ENCODE measurements at regions not wholly inside any gene's neighbourhood (a gene's known extent, or its start where the extent isn't known, plus 50 kb on each side); places are given as distances from the start of the nearest gene placed in this dataset.

- DNase-seq (no peak), FAIRE-seq (no peak)
- Histone ChIP-seq H3K27ac (ENCODE audit: low read depth in 2 of 2, low read length in 2 of 2) (peak overlapping the region; percentile 26 to 85), H3K27me3 (ENCODE audit: control insufficient read depth, insufficient read depth, low read length) (no peaks in the 10 kb centered on the region), H3K4me1 (ENCODE audit: control insufficient read depth in 2 of 3, insufficient read depth in 2 of 3, low read depth in 1 of 3, low read length in 3 of 3) (peaks cover 0 to 11% (median 4%) of the 10 kb centered on the region in 3 donors), H3K36me3 (ENCODE audit: control insufficient read depth in 2 of 3, insufficient read depth in 3 of 3, low read length in 3 of 3) (no peaks in the 10 kb centered on the region), H3K4me3 (ENCODE audit: low read length in 3 of 3) (peak overlapping the region in 1 of 3 donors; percentile 18), H3K9ac (ENCODE audit: low read length in 3 of 3) (no peak overlapping the region), H3K9me3 (ENCODE audit: control insufficient read depth in 2 of 3, insufficient read depth in 1 of 3, low read length in 3 of 3) (no peaks in the 10 kb centered on the region)
- TF ChIP-seq, protein P1, sequence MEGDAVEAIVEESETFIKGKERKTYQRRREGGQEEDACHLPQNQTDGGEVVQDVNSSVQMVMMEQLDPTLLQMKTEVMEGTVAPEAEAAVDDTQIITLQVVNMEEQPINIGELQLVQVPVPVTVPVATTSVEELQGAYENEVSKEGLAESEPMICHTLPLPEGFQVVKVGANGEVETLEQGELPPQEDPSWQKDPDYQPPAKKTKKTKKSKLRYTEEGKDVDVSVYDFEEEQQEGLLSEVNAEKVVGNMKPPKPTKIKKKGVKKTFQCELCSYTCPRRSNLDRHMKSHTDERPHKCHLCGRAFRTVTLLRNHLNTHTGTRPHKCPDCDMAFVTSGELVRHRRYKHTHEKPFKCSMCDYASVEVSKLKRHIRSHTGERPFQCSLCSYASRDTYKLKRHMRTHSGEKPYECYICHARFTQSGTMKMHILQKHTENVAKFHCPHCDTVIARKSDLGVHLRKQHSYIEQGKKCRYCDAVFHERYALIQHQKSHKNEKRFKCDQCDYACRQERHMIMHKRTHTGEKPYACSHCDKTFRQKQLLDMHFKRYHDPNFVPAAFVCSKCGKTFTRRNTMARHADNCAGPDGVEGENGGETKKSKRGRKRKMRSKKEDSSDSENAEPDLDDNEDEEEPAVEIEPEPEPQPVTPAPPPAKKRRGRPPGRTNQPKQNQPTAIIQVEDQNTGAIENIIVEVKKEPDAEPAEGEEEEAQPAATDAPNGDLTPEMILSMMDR (IDR thresholded peaks at IDR 0.05; ENCODE audit: borderline replicate concordance, extremely low read depth, insufficient read depth): no peak
- intact Hi-C loops (cut with DNase I): no loop called here
These were observed 109.6 kb upstream of the KLF13 start for GRCh38 chr15:31217067-31217466.

DNA sequence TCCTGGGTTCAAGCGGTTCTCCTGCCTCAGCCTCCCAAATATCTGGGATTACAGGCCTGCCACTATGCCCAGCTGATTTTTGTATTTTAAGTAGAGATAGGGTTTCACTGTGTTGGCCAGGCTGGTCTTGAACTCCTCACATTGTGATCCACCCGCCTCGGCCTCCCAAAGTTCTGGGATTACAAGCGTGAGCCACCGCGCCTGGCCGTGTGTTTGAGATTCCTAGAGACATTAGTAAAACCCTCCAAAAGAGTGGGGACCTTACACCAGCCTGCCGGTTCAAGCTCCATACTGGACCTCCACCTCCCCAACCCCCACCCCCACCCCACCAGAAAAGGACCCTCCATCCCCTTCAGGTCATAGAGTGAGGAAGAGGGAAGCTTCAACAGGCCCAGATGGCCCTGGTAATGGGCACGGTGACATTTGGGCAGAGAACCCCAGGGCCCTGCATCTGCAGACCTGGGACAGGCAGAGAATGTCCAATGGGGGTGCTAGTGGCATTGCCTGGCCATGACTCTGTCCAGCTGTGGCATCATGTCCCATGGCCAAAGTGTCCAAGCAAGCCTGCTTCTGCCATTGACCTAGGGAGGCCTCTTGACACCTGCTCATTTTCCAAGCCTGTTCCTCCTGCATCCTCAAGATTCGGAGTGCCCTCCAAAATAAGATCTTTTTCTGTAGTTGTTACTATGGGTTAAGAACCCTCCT lies 108.9 kb upstream of the KLF13 start:
- Histone ChIP-seq H3K4me1 (ENCODE audit: control insufficient read depth in 2 of 3, insufficient read depth in 2 of 3, low read depth in 1 of 3, low read length in 3 of 3) (peaks cover 0 to 11% (median 4%) of the 10 kb centered on the region in 3 donors), H3K4me3 (ENCODE audit: low read length in 3 of 3) (no peak overlapping the region), H3K27me3 (ENCODE audit: control insufficient read depth, insufficient read depth, low read length) (no peaks in the 10 kb centered on the region), H3K9ac (ENCODE audit: low read length in 3 of 3) (no peak overlapping the region), H3K9me3 (ENCODE audit: control insufficient read depth in 2 of 3, insufficient read depth in 1 of 3, low read length in 3 of 3) (no peaks in the 10 kb centered on the region), H3K36me3 (ENCODE audit: control insufficient read depth in 2 of 3, insufficient read depth in 3 of 3, low read length in 3 of 3) (no peaks in the 10 kb centered on the region), H3K27ac (ENCODE audit: low read depth in 2 of 2, low read length in 2 of 2) (no peak overlapping the region)
- no peak for FAIRE-seq
- TF ChIP-seq, protein P1 (IDR thresholded peaks at IDR 0.05; ENCODE audit: borderline replicate concordance, extremely low read depth, insufficient read depth): no peak
- intact Hi-C loops (cut with DNase I): no loop called here
- DNase-seq: no peak

- H3K27me3 ChIP-seq (ENCODE audit: control insufficient read depth, insufficient read depth, low read length): no peaks in the 10 kb centered on the region
- FAIRE-seq (no peak), DNase-seq (no peak)
- H3K27ac ChIP-seq (ENCODE audit: low read depth in 2 of 2, low read length in 2 of 2): no peak overlapping the region
- intact Hi-C loops (cut with DNase I): no loop called here
- no peak overlapping the region for H3K9ac ChIP-seq (ENCODE audit: low read length in 3 of 3)
- peaks cover 0 to 19% (median 8%) of the 10 kb centered on the region in 3 donors for H3K4me1 ChIP-seq (ENCODE audit: control insufficient read depth in 2 of 3, insufficient read depth in 2 of 3, low read depth in 1 of 3, low read length in 3 of 3)
- TF ChIP-seq, protein P1 (IDR thresholded peaks at IDR 0.05; ENCODE audit: borderline replicate concordance, extremely low read depth, insufficient read depth): no peak
- no peaks in the 10 kb centered on the region for H3K9me3 ChIP-seq (ENCODE audit: control insufficient read depth in 2 of 3, insufficient read depth in 1 of 3, low read length in 3 of 3)
- no peaks in the 10 kb centered on the region for H3K36me3 ChIP-seq (ENCODE audit: control insufficient read depth in 2 of 3, insufficient read depth in 3 of 3, low read length in 3 of 3)
- H3K4me3 ChIP-seq (ENCODE audit: low read length in 3 of 3): no peak overlapping the region
These were observed 107.4 kb upstream of the KLF13 start for GRCh38 chr15:31219221-31219620.
